UCSD-AML1 (cell line): ENCODE measurements at regions not wholly inside any gene's neighbourhood (a gene's known extent, or its start where the extent isn't known, plus 50 kb on each side); places are given as distances from the start of the nearest gene placed in this dataset.

Source experiments
- DNase-seq: peaks from one replicate; lab custom pipeline; 2025; ENCODE audit not compliant: unreplicated experiment; lab: John Stamatoyannopoulos, UW

- no peak for DNase-seq
Measured at GRCh38 chr20:6831461-6831860, 64.0 kb downstream of the BMP2 start.

DNA sequence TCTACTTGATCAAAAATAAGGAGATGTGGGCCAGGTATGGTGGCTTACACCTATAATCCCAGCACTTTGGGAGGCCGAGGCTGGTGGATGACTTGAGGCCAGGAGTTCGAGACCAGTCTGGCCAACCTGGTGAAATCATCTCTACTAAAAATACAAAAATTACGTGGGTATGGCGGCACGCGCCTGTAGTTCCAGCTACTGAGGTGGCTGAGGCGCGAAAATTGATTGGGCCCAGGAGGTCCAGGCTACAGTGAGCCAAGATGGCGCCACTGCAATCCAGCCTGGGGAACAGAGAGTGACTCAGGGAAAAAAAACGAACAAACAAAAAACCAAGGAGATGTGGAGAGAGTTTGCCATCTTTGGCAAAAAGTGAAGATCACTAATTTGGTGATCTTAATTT is 65.3 kb downstream of the BMP2 start:
- no peak for DNase-seq

- DNase-seq, result no peak
Measured at GRCh38 chr20:6835609-6836008, 68.1 kb downstream of the BMP2 start.

DNA sequence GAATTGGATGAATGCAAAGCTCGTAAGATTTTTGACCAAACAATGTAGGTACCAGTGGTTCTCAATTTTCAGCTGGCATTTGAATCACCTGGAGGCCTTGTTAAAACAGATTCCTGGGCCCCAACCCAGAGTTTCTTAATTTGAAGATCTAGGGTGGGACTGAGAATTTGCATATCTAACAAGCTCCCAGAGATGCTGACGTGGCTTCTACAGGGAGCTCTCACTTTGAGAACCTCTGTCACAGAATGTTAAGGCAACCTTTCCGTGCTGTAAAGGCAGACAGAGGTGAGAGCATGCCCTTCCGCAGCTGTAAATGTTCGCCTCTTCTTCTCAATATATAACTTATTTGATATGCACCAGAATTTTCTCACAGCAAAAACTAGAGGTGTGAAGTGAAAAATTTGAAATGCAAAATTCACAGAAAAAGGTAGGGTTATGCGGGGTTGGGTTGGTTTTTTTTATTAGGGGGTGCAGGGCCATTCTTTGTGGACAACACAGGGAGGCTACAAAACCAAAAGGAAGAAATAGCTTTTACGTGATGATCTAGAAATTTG is 69.4 kb downstream of the BMP2 start:
- no peak for DNase-seq

DNA sequence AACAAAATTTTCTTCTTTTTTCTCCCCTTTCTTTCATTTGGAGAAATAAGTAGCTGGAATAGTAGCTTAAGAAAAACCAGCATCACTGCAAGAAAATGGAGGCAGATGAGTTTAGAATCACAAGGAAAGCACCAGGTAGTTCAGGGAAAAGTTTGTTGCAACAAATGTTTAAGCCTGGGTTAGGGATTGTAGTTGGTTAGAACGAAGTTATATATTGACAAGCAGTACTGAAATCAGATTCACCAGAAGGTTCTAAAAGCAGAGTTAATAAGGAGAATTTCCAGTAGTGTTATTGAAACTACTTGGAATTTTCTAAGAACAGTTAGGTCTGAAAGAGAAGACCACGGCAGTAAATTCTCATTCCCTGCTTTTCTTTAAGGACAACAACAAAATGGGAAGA is 70.2 kb downstream of the BMP2 start:
- no peak for DNase-seq

DNA sequence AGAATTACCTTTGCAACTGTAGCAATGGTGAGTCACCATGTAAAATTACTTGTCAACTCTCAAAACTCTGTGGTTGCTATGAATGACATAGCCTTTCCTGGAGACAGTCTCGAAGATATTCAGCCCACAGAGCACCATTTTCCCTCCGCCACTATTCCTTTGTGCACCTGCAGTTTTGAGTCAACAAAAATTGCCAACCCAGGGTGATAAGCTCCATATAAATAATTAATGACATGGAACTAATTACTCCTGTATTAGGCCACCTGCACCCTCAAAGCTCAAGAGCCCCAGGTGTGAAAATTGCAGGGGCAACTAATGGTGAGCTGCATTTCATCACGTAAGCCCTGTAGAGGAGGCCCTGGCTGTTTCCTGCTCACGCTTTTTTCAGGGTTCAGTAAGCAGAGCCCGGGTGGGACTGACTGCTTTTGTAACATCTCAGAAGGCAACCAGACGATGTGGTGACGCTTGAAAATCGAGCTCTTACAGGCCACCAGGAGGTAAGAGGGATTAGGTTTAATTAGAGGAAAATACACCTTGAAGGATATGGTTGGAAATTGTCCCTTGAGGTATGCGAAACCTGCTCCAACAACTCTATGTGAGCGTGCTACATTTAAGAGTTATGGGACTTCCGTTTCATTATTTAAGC is 70.8 kb downstream of the BMP2 start:
- no peak for DNase-seq

GRCh38 chr20:6841128-6841527 is 73.6 kb downstream of the BMP2 start:
- no peak for DNase-seq

GRCh38 chr20:6845141-6845540 is 77.7 kb downstream of the BMP2 start:
- DNase-seq, result no peak

DNA sequence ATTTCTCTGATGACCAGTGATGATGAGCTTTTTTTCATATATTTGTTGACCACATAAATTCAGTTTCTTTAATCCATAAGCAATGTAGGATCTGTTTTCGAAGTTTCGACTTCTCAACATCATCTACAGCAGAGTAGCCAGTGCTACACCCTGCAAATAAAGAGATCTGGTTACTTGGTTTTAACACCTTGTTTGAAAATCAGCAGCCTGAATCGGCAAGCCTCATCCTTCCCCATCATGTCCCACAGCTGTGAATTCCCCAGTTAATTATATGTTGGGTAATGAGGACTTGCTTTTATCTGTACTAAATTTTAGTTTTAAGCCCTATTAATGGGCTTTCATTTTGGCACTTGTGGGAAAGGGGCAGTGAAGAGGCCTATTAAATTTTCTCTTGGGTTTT is 80.6 kb downstream of the BMP2 start:
- no peak for DNase-seq

GRCh38 chr20:6848992-6849391 is 81.5 kb downstream of the BMP2 start:
- DNase-seq, result no peak

DNA sequence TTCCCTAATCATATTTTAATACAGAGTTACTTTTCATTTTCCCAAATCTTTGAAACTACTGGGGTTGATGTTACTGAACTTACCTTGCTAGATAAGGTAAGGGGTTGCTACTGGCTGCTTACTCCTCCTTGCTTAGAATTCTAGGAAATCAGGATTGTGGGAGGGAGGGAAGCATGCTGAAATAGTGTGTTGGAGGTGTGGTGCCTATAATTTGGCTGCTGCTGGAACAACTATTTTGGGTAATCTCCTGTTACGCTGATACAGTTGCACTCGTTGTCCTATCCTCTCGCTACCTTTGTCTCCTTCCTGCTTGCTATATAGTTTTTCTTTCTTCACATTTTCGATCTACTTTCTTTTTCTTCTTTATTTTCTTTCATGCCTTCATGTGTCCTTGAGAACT is 83.7 kb downstream of the BMP2 start:
- no peak for DNase-seq

DNA sequence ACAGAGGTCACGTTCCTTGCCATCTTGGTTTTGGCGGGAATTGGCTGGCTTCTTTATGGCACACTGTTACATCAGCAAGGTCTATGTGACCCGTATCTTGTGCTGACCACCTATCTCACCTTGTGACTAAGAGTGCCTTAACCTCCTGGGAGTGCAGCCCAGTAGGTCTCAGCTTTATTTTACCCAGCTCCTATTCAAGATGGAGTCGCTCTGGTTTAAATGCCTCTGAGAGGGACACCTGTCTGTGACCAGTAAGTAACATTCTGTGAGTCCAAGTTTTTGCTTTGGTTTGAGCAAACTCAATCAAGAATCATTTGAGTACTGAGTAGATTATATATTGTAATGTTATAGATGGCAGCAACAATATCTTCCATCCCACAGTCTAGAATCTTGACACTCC is 85.0 kb downstream of the BMP2 start:
- no peak for DNase-seq

GRCh38 chr20:6855104-6855503 is 87.6 kb downstream of the BMP2 start:
- DNase-seq, result no peak

DNA sequence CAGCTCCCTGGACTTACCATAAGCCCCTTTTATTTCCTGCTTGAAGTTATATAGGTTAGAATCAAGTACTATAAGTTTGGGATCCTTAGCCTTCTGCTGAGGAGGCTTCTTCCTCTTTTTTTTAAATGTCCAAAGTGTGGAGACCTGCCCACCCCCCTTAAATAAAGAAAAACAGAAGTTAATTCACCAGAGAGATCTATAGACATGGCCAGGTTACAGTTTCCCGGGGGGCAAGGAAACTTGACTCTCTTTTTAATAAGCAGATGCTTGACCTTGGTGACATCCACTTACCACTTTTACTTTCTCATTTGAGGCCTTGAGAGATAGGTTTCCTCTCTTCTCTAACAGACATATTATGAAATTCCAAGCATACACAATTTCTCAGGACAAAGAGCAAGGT is 88.3 kb downstream of the BMP2 start:
- DNase-seq, result no peak

DNA sequence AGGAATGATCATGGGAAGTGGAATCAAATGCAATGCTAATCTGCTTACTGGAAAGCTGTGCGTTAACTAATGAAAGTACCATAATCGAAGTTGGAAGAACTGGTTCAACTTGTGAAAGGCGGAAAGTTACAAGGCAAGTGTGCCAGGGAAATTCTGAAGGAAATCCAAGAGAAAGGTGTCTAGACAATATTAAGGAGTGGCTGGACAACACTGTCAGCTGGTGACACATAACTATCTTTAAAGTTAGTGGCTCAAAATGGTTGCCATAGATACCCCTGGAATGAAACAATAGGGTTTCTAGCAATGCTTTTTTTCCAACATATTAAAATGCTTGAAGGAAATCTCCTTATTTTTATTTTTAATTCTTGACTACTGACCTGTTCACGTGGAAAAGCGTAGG is 90.4 kb downstream of the BMP2 start:
- no peak for DNase-seq

DNA sequence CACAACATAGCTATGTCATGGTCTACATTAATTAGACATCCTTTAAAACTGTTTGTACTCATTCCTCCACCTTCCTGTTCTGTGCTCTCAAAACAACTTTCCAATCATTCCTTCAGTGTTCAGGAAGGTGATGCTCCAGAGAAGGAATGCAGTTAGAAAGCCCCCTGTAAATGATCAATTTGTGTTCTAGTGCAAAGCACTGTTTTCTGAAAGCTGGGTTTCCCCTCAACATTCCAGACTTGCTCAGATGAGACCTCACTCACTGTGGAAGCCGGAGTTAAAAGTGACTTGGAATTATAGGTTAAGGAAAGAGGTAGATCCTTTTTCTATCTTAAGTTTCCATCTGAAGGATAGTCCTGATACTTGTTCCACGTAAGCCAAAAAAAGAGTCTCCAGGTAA is 95.9 kb downstream of the BMP2 start:
- DNase-seq, result no peak

- no peak for DNase-seq
Measured at GRCh38 chr20:6863798-6864201, 96.3 kb downstream of the BMP2 start.

DNA sequence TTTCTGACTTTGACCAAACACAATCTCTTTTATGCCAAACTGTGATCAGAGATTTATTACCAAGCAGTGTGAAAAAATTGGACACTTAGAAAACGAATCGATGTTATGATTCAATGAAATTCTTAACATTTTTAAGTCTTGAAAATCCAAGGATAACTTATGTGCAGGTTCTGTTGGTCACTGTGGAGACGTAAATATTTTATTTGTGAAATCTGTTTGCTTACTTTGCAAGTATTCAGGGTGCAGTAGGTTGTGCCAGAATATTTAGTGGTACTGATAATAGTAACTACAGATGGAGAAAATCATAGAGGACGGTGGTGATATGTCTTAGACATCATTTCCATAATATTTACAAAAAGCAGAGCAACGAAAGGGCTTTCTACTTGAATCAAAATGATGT is 97.3 kb downstream of the BMP2 start:
- no peak for DNase-seq

GRCh38 chr20:6866741-6867140 is 99.3 kb downstream of the BMP2 start:
- DNase-seq, result no peak

DNA sequence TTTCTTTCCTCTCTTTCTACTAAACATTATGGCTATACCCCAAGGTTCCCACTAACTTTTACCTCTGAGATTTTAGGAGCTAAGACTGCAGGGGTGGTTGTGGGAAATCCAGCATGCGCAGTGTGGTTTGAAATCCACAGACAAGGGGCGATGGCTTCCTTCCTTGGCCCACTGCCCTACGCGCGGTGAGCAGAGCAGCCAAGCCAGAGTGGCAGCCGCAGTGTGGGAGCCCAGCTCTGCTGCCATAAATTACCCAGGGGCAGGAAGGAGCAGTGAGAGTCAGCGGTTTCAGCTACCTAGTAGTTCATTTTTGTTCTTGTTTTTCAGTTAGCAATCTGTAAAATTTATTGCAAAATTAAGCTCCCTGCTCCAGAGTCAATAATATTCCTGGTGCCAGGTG is 101.4 kb downstream of the BMP2 start:
- DNase-seq, result peak; percentile 12

DNA sequence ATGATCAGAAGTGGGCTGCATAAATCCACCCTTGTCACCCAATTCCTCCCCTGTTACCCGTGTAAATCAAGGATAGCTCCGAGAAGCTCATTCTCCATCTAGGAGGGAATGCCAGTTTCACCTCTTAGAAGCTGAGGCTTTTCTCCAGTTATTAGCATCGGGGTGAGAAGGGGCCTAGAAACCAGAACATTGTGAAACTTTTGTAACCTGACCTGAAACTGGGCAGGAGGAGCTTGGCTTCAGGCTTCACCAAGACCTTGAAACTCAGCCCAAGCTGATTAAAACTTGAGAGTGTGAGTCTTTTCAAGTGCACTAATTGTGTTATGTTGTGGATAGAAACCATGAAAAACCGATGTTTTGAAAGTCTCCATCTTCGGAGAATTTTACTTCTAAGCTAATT is 103.1 kb downstream of the BMP2 start:
- DNase-seq, result no peak

DNA sequence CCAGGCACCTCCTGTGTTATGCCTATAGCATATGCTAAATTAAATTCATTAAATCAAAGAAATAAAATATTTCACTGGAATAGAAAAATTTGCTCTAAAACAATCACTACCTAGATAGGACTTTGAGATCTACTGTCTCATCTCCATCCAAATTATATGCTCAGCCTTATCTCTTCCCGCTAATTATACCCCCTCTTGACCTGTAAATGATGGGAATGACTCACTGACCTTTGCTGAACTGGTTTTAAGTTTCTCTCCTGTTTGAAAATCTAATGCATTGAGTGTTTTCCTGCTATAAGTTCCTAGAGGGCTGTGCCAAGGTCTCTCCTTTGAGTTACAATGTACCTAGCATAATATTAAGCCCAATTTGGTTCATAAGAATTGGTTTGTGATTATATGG is 110.1 kb downstream of the BMP2 start:
- no peak for DNase-seq

GRCh38 chr20:6882561-6883291 is 115.2 kb downstream of the BMP2 start:
- no peak for DNase-seq
